Keratinocyte (primary cell): ENCODE measurements at regions not wholly inside any gene's neighbourhood (a gene's known extent, or its start where the extent isn't known, plus 50 kb on each side); places are given as distances from the start of the nearest gene placed in this dataset.

Experiments used
- EZH2 ChIP-seq: IDR thresholded peaks from one replicate; pipeline ENCODE4 v1.6.1; 2012; ENCODE audit warnings: inconsistent platforms, mild to moderate bottlenecking, low read length, moderate library complexity
- TF ChIP-seq, protein P1 (sequence below), 3 experiments: IDR thresholded peaks in 1 of 3; conservative IDR thresholded peaks in 1 of 3; optimal IDR thresholded peaks in 1 of 3; 2 replicates in 2 of 3; 3 replicates in 1 of 3; pipeline versions ENCODE3 to v1.5.1; 2011; ENCODE audit warnings: low read length in 3 of 3, mild to moderate bottlenecking in 3 of 3, moderate library complexity in 2 of 3, control low read depth in 1 of 3, inconsistent platforms in 1 of 3; ENCODE audit not compliant: insufficient read depth in 2 of 3; ENCODE audit errors: extremely low read depth in 1 of 3

DNA sequence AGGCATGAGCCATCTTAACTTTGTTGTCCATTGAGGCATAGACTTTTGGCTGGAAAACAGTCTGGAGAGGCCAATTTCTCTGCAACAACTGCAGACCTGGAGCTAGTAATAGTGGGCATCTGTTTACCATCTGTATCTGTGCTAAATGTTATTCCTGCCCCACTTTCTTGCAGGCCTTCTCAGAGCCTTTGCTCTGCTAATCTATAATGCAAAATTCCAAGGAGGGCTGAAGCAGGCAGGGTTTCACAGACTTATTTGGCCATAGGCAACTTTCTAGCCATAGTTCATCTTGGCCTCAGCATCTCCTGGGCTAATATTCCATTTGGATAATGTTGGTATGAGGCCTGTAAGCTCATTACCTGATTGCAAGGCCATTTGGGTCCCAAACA is 124.5 kb upstream of the CSF3R start:
- TF ChIP-seq, protein P1, sequence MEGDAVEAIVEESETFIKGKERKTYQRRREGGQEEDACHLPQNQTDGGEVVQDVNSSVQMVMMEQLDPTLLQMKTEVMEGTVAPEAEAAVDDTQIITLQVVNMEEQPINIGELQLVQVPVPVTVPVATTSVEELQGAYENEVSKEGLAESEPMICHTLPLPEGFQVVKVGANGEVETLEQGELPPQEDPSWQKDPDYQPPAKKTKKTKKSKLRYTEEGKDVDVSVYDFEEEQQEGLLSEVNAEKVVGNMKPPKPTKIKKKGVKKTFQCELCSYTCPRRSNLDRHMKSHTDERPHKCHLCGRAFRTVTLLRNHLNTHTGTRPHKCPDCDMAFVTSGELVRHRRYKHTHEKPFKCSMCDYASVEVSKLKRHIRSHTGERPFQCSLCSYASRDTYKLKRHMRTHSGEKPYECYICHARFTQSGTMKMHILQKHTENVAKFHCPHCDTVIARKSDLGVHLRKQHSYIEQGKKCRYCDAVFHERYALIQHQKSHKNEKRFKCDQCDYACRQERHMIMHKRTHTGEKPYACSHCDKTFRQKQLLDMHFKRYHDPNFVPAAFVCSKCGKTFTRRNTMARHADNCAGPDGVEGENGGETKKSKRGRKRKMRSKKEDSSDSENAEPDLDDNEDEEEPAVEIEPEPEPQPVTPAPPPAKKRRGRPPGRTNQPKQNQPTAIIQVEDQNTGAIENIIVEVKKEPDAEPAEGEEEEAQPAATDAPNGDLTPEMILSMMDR (optimal IDR thresholded peaks at IDR 0.05 in 1 of 3, IDR thresholded peaks at IDR 0.05 in 1 of 3, conservative IDR thresholded peaks at IDR 0.05 in 1 of 3; ENCODE audit: extremely low read depth in 1 of 3, insufficient read depth in 2 of 3, low read length in 3 of 3): no peak
- no peak for TF ChIP-seq EZH2
